H9 (cell line): ENCODE measurements at regions not wholly inside any gene's neighbourhood (a gene's known extent, or its start where the extent isn't known, plus 50 kb on each side); places are given as distances from the start of the nearest gene placed in this dataset.

Experiments
- DNase-seq: peaks from one replicate; pipeline ENCODE4 v3.0.0-alpha.2; 2017
- H2AFZ ChIP-seq: one replicate; pipeline ENCODE4 v1.6.1; 2013; ENCODE audit warnings: mild to moderate bottlenecking, low read length, control low read depth, moderate library complexity
- H2AK5ac ChIP-seq: 2 replicates; pipeline ENCODE4 v1.6.1; 2013; ENCODE audit warnings: low read length, control low read depth, mixed read lengths; ENCODE audit not compliant: insufficient read length
- H2BK120ac ChIP-seq: one replicate; pipeline ENCODE4 v1.6.1; 2013; ENCODE audit warnings: low read depth, mild to moderate bottlenecking, low read length, control low read depth, inconsistent platforms; ENCODE audit not compliant: poor library complexity, severe bottlenecking
- H2BK12ac ChIP-seq: 2 replicates; pipeline ENCODE4 v1.6.1; 2013; ENCODE audit warnings: low read length, control low read depth, mixed read lengths, low read depth; ENCODE audit not compliant: insufficient read length
- H2BK15ac ChIP-seq: 2 replicates; pipeline ENCODE4 v1.6.1; 2013; ENCODE audit warnings: low read depth, low read length, control low read depth
- H2BK20ac ChIP-seq: one replicate; pipeline ENCODE4 v1.6.1; 2013; ENCODE audit warnings: low read depth, mild to moderate bottlenecking, low read length, control low read depth, inconsistent platforms; ENCODE audit not compliant: poor library complexity, severe bottlenecking
- H2BK5ac ChIP-seq: 2 replicates; pipeline ENCODE4 v1.6.1; 2013; ENCODE audit warnings: low read length, control low read depth, mixed read lengths; ENCODE audit not compliant: insufficient read length
- H3K14ac ChIP-seq: 2 replicates; pipeline ENCODE4 v1.6.1; 2013; ENCODE audit warnings: low read length, control low read depth; ENCODE audit not compliant: insufficient read depth
- H3K18ac ChIP-seq: 2 replicates; pipeline ENCODE4 v1.6.1; 2013; ENCODE audit warnings: low read depth, mild to moderate bottlenecking, mixed read lengths, low read length, control low read depth; ENCODE audit not compliant: insufficient read length
- H3K23ac ChIP-seq: 2 replicates; pipeline ENCODE4 v1.6.1; 2013; ENCODE audit warnings: low read length, control low read depth, mixed read lengths, low read depth; ENCODE audit not compliant: insufficient read length
- H3K23me2 ChIP-seq: 2 replicates; pipeline ENCODE4 v1.6.1; 2013; ENCODE audit warnings: low read depth, mild to moderate bottlenecking, mixed read lengths, low read length, control low read depth; ENCODE audit not compliant: insufficient read length, poor library complexity, severe bottlenecking
- H3K27ac ChIP-seq: 2 replicates; pipeline ENCODE4 v1.5.1; 2013; ENCODE audit warnings: low read length, control low read depth, mixed read lengths, low read depth; ENCODE audit not compliant: insufficient read length
- H3K27me3 ChIP-seq: 2 replicates; pipeline ENCODE4 v1.6.1; 2013; ENCODE audit warnings: low read length, control low read depth, inconsistent platforms; ENCODE audit not compliant: insufficient read depth
- H3K4ac ChIP-seq: 2 replicates; pipeline ENCODE4 v1.6.1; 2013; ENCODE audit warnings: low read depth, mild to moderate bottlenecking, control low read depth, inconsistent platforms, low read length, moderate library complexity
- H3K4me1 ChIP-seq: 2 replicates; pipeline ENCODE4 v1.6.1; 2013; ENCODE audit warnings: low read length, control low read depth, inconsistent platforms; ENCODE audit not compliant: insufficient read depth
- H3K4me2 ChIP-seq: 2 replicates; pipeline ENCODE4 v1.6.1; 2013; ENCODE audit warnings: low read length, control low read depth, mixed read lengths; ENCODE audit not compliant: insufficient read length, insufficient read depth
- H3K56ac ChIP-seq: 2 replicates; pipeline ENCODE4 v1.6.1; 2013; ENCODE audit warnings: low read depth, mild to moderate bottlenecking, mixed read lengths, low read length, control low read depth; ENCODE audit not compliant: insufficient read length
- H3K79me1 ChIP-seq: 2 replicates; pipeline ENCODE4 v1.6.1; 2013; ENCODE audit warnings: low read depth, mild to moderate bottlenecking, moderate library complexity, low read length, control low read depth, inconsistent platforms; ENCODE audit not compliant: insufficient read depth, poor library complexity, severe bottlenecking
- H3K79me2 ChIP-seq: 2 replicates; pipeline ENCODE4 v1.6.1; 2013; ENCODE audit warnings: low read length, control low read depth, inconsistent platforms; ENCODE audit not compliant: insufficient read depth
- H3K9ac ChIP-seq: 2 replicates; pipeline ENCODE4 v1.6.1; 2013; ENCODE audit warnings: low read length, control low read depth, mixed read lengths; ENCODE audit not compliant: insufficient read length; ENCODE audit errors: extremely low read depth
- H3K9me3 ChIP-seq: one replicate; pipeline ENCODE4 v1.6.1; 2013; ENCODE audit warnings: low read depth, low read length, inconsistent platforms; ENCODE audit not compliant: control insufficient read depth
- H3T11ph ChIP-seq: one replicate; pipeline ENCODE4 v1.6.1; 2013; ENCODE audit warnings: mild to moderate bottlenecking, low read length, control low read depth, inconsistent platforms
- H4K20me1 ChIP-seq: one replicate; pipeline ENCODE4 v1.6.1; 2013; ENCODE audit not compliant: control insufficient read depth, insufficient read length, insufficient read depth
- H4K5ac ChIP-seq: 2 replicates; pipeline ENCODE4 v1.6.1; 2013; ENCODE audit warnings: low read depth, mild to moderate bottlenecking, mixed read lengths, low read length, control low read depth; ENCODE audit not compliant: insufficient read length
- H4K8ac ChIP-seq: replicated peaks from 2 replicates; pipeline ENCODE4 v1.6.1; 2013; ENCODE audit warnings: low read length, control low read depth, mixed read lengths, low read depth; ENCODE audit not compliant: insufficient read length
- H4K91ac ChIP-seq: 2 replicates; pipeline ENCODE4 v1.6.1; 2013; ENCODE audit warnings: low read depth, mild to moderate bottlenecking, moderate library complexity, mixed read lengths, low read length, control low read depth; ENCODE audit not compliant: insufficient read length
- H3K27ac Mint-ChIP-seq, 3 experiments: 2 replicates in 2 of 3; 3 replicates in 1 of 3; pipeline ENCODE4 v1.8.0; 2020 to 2021; ENCODE audit warnings: mixed read lengths in 3 of 3, mild to moderate bottlenecking in 1 of 3, moderate library complexity in 1 of 3
- H3K27me3 Mint-ChIP-seq: 2 replicates; pipeline ENCODE4 v1.8.0; 2021; ENCODE audit warnings: low read depth, mild to moderate bottlenecking, moderate library complexity, mixed read lengths
- H3K36me3 Mint-ChIP-seq, 3 experiments: 2 replicates in 2 of 3; 3 replicates in 1 of 3; pipeline ENCODE4 v1.8.0; 2020 to 2021; ENCODE audit warnings: low read depth in 3 of 3, mixed read lengths in 3 of 3; ENCODE audit not compliant: insufficient read depth in 1 of 3
- H3K4me1 Mint-ChIP-seq, 2 experiments: 2 replicates each; pipeline ENCODE4 v1.8.0; 2020; ENCODE audit warnings: mixed read lengths in 2 of 2
- H3K4me3 Mint-ChIP-seq, 2 experiments: 2 replicates in 1 of 2; 3 replicates in 1 of 2; pipeline ENCODE4 v1.8.0; 2020 to 2021; ENCODE audit warnings: mild to moderate bottlenecking in 2 of 2, mixed read lengths in 2 of 2, moderate library complexity in 1 of 2
- H3K9me3 Mint-ChIP-seq, 2 experiments: 2 replicates in 1 of 2; 3 replicates in 1 of 2; pipeline ENCODE4 v1.8.0; 2020; ENCODE audit warnings: mild to moderate bottlenecking in 2 of 2, mixed read lengths in 2 of 2, moderate library complexity in 1 of 2
- CTCF ChIP-seq: fragments of 200-600 bp; sonication (generic); conservative IDR thresholded peaks from 3 replicates; pipeline ENCODE4 v1.8.0; 2021; ENCODE audit warnings: antibody characterized with exemption, mild to moderate bottlenecking
- WGBS: extraction: QIAGEN DNeasy Blood & Tissue Kit; methylation state at CpG from one replicate; pipeline ENCODE4 v1.1.7; 2013; ENCODE audit warnings: missing lambda C conversion rate, low lambda C conversion rate, mixed read lengths; ENCODE audit not compliant: insufficient read length; ENCODE audit errors: extremely low coverage; 5-methylcytosine and 5-hydroxymethylcytosine counted together

DNA sequence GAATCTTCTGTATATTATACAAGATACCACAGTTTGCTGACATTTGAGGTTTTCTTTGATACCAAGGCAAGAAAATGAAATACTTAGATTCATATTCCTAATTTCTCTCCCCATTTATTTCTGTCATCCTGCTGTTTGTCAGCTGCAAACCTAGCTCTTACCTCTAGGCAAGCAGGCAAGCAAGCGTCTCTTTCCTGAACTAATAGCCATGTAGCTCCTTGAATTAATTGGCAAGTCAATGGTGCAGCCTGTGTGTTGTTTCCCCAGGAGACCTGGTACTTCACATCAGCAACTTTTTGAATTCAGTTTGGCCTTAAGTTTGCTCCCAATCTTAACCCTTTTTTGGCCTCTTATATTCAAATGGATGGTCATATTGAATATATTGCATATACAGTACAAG, 573.6 kb upstream of the ARRDC3 start:
- Histone ChIP-seq H3K27me3 (no peaks in the 10 kb centered on the region), H3K79me1 (no peaks in the 10 kb centered on the region), H4K8ac (no peak overlapping the region), H2BK5ac (no peak overlapping the region), H2BK20ac (no peak overlapping the region), H3K4ac (no peak overlapping the region), H4K91ac (no peak overlapping the region), H2BK120ac (no peak overlapping the region), H3K18ac (no peak overlapping the region), H3K4me2 (no peak overlapping the region), H3K27ac (no peak overlapping the region), H3T11ph (no peak overlapping the region), H4K5ac (no peak overlapping the region), H2AFZ (no peak overlapping the region), H2BK15ac (no peak overlapping the region), H3K14ac (no peak overlapping the region), H3K79me2 (no peaks in the 10 kb centered on the region), H2AK5ac (no peak overlapping the region), H3K9ac (no peak overlapping the region), H4K20me1 (no peaks in the 10 kb centered on the region), H3K23me2 (no peaks in the 10 kb centered on the region), H3K4me1 (no peaks in the 10 kb centered on the region), H3K9me3 (no peaks in the 10 kb centered on the region), H2BK12ac (no peak overlapping the region), H3K56ac (no peak overlapping the region), H3K23ac (no peak overlapping the region)
- H3K4me3 Mint-ChIP-seq = no peak overlapping the region; a peak in 1 of 5 replicates
- peaks cover 0 to 3% of the 10 kb centered on the region in 2 experiments; a peak in 2 of 5 replicates for H3K9me3 Mint-ChIP-seq
- H3K27me3 Mint-ChIP-seq = no peaks in the 10 kb centered on the region
- peak; percentile 28 for TF ChIP-seq CTCF
- peaks cover 6% of the 10 kb centered on the region in 2 experiments for H3K4me1 Mint-ChIP-seq
- H3K27ac Mint-ChIP-seq = peak overlapping the region in 1 of 3 experiments; percentile 22; a peak in 1 of 7 replicates
- H3K36me3 Mint-ChIP-seq = no peaks in the 10 kb centered on the region; a peak in 1 of 7 replicates
- DNase-seq = peak; percentile 30
- WGBS = no CpG with 5 or more reads among the region's 1 CpG
